ENCODE measurements at regions not wholly inside any gene's neighbourhood (a gene's known extent, or its start where the extent isn't known, plus 50 kb on each side); places are given as distances from the start of the nearest gene placed in this dataset.

- TF ChIP-seq CTCF (IDR thresholded peaks at IDR 0.05) (no peak), POLR2A (IDR thresholded peaks at IDR 0.05) (no peak), POLR2AphosphoS5 (IDR thresholded peaks at IDR 0.05) (no peak)
Observed at GRCh38 chr9:17856995-17857394, 278.1 kb downstream of the SH3GL2 start.
